ENCODE measurements at regions not wholly inside any gene's neighbourhood (a gene's known extent, or its start where the extent isn't known, plus 50 kb on each side); places are given as distances from the start of the nearest gene placed in this dataset.

DNA sequence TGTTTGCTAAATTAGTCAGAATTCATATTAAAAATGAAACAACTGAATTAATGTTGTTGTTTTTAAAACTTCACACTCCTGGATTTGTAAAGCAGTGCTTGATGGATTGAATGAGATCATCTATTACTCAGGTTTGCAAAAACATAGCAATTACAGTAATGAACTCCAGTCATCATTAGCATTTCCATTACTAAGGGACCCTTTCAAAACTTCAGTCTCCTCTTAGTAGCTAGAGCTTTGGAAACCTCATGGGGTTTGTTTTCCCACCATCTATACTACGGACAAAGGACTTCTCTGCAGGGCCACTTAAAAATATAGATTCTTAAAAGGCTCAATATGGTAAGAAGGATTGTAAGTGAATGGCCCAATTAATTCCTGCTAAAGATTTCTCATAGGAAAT is 174.5 kb upstream of the PRNP start:
- DNase-seq = no peak

GRCh38 chr20:4509825-4510522 is 176.3 kb upstream of the PRNP start:
- no peak for DNase-seq

GRCh38 chr20:4508773-4509172 is 177.5 kb upstream of the PRNP start:
- no peak for DNase-seq

- no peak for DNase-seq
These were observed 179.0 kb upstream of the PRNP start for GRCh38 chr20:4507288-4507719.

DNA sequence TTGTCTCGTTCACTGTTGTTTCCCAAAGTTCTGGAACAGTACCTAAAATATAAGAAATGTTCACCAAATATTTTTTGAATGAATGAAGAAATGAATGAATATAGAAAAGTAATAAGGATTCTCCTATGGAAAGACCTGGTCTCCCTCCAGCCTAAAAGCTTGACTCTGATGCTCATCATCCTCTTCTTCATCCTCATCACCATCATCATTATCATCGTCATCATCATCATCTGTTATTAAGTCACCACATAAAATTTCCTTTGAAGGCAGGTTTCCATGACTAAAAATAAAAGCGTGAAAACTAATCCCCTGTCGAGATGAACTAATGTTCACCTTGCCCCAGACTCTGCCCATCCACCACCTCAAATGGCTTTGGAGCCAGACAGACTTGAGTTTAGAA is 181.4 kb upstream of the PRNP start:
- DNase-seq = no peak

DNA sequence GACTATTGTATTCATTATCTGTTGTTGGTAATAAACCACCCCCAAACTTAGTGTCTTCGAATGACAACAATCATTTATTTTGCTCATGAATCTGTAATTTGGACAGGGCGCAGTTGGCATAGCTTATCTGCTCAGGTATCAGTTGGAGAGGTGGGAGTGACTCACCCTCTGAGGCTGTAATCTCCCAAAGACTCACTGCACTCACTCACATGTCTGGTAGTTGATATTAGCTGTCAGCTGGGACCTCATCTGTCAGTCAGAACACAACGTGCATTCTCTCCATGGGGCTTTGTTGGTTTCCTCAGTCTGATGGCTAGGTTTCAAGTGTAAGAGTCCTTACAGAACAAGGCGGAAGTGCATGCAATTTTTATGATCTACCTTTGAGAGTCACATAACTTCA is 183.5 kb upstream of the PRNP start:
- DNase-seq = no peak

DNA sequence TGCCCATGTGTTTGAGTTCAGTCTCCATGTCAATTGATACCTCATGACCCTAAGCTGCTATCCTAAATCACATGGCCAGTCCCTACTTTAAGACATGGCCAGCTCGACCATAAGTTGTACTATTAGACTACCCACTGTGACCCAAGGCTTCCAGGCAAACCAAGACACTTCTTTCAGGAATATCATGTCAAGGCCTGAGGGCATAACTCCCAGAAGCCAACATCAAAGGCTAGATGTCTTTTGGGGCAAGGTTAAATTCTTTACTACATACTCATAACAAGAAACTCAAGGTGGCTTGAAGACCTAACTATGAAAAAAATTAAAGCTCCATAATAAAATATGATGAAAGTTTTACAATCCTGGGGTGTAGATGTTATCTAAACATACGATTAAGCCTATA is 192.9 kb upstream of the PRNP start:
- no peak for DNase-seq

DNA sequence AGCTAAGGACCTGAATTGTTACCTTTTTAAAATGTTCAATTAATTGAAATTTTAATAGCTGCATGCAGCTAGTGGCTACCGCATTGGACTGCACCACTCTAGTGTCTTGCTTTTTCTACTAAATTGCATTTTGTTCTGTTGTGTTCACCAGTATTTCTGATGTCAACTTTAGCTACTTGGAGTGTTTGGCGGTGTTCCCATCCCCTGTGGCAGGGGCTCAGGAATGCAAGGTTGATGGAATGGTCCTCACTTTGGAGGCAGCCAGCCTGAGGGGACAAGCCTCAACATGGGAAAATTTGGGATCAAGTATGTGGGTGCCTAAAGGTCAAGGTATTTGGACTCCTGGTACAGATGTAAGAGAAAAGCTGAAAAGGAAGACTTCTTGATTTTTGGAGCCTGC is 194.6 kb upstream of the PRNP start:
- DNase-seq = no peak

- no peak for DNase-seq
These were observed 195.5 kb upstream of the PRNP start for GRCh38 chr20:4490606-4491280.

DNA sequence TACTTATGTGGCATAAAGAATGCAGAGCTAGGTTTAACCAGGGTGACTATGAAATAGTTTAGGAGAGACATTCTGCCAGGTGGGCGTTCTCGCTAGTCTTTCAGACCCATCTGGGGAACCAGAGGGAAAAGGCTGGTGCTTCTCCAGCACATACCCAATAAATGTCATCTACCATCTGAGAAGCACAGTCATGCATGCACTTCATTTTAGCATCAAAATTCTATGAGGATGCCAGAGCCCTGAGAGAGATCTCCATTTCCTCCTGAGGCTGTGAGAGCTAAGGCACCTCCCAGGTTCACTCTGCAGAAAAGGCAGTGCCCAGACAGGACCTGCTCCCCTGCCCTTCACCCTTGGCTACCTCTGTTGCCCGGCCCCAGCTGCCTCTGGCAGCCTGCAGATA is 196.2 kb upstream of the PRNP start:
- no peak for DNase-seq

GRCh38 chr20:4488407-4489339 is 197.6 kb upstream of the PRNP start:
- DNase-seq = no peak

GRCh38 chr20:4484379-4484997 is 201.8 kb upstream of the PRNP start:
- no peak for DNase-seq

GRCh38 chr20:4483961-4484360 is 202.3 kb upstream of the PRNP start:
- DNase-seq = no peak

- DNase-seq = no peak
These were observed 202.8 kb upstream of the PRNP start for GRCh38 chr20:4483486-4483885.

DNA sequence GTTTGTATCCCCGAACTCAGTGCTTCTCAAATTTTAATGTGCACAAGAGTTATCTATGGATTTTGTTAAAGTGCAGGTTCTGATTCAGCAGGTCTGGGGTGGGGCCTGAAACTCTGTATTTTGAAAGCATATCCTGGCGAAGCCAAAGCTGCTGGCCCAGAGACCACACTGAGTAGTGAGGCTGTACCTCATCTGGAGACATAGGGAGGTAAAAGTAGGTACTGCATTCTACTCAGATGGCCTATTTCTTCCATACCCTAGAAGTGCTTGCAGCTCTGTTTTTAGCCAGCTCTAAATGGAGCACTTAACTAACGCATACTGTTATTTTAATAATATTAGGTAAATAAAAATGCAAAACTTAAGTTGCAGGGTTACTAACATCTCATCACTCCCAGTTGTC is 206.2 kb upstream of the PRNP start:
- DNase-seq = no peak

GRCh38 chr20:4476903-4477500 is 209.3 kb upstream of the PRNP start:
- DNase-seq = no peak

DNA sequence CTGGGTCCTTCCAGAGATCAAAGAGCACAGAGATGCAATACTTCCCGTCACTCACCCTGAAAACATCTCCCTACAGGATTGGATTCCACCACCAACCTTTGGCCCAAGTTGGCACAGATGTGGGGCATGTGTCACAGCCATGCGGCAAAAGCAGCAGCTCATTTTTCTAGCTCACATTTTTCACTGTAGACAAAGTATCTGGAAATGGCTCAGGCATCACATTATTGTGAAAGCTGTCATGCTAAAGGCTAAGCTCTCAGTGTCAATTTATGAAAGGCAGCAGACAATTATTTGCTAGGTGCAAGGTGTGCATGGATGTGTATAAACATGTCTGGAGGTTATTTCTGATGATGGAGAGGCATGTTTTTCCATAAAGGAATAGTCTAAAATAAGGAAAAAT is 213.3 kb upstream of the PRNP start:
- DNase-seq = no peak

DNA sequence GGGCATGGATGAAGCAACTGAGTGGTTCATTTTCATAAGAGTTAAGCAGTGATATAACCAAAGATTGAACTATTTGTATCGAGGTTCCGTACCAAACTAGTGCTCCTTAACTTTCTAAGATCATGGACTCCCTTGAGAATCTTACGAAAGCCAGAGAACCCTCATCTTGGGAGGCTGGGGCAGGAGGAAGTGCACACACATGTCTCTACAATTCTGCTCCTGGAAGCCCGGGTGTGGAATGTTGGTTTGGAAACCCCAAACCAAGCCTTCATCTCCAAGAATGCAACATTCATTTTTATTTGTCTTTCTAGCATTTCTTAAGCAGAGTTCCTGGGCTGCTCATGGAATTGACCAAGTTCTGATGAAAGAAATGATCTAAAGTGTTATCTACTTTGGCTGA is 215.0 kb upstream of the PRNP start:
- DNase-seq = no peak

DNA sequence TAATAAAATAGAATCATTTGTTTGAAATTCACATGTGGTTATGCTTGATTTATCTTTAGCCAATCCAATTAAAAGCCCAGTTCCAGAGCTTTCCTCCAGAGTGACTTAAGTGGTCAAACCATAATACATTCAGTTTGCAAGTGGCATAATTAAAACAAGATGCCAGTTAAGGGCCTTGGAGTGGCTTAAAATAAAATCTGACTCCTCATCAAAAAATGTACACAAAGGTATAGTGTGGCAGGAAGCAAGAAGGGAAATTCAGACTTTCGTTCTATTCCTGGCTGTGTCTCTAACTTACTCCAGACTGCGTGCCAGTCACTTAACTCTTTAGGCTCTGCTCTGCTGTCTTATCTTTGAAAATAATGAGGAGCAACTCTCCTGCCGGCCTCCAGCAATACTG is 215.9 kb upstream of the PRNP start:
- no peak for DNase-seq

DNA sequence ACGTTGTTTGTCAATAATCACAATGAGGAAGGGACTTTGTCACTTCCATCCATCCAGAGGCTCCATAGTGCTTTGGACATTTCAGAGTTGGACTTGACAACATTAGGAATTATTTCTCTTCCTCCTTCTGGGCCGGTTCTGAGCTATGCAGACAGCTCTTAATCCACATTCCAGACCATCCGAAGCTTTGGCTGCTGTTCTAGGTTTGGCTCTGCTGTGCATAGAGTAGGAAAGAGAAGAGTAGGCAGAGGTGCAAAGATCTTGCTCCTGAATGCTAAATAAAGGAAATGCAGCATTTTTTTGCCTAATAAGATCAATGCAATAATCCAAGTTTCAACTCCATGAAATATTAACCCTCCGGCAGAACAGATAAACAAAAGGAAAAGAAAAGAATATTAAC is 216.3 kb upstream of the PRNP start:
- DNase-seq = no peak

GRCh38 chr20:4468114-4468513 is 218.1 kb upstream of the PRNP start:
- DNase-seq = no peak

DNA sequence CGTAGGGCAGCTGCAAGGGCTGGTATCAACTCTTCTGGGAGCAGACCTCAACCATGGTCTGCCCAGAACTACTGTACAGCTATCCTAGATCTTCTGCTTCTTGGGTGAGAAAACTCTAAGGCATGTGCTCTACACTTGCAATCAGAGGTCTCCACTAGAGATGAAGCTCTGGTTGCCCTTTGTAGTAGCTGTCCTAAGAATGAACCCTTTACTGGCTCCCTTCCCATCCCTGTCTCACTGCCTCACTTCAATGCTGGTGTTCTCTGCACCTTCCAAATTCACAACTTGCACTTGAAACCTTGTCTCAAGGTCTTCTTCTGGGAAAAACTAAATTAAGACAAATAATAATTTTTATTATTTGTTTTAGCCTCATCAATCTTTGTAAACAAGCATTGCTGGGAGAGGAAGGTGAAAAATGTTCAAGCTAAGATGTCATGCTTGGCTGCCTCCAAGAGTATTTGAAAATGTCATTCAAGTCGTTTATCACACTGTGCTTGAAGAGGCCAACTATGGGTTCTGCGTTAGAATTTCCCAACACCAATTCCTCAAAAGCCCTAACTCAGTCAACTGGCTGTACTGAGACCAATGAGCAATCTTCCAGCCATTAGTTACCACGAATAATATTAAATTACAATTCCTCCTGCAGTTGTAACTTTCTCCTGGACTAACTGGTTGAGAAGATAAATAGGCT is 216.9 kb upstream of the ADRA1D start:
- DNase-seq = no peak
